Bronchial epithelial cell (primary cell): ENCODE measurements at regions not wholly inside any gene's neighbourhood (a gene's known extent, or its start where the extent isn't known, plus 50 kb on each side); places are given as distances from the start of the nearest gene placed in this dataset.

ENCODE experiments used
- DNase-seq: peaks from one replicate; pipeline ENCODE4 v3.0.0-alpha.2; 2010; ENCODE audit warnings: low read depth
- FAIRE-seq: peaks from 2 replicates; lab custom pipeline; 2011; peaks lifted over from hg19 to GRCh38; lab: Jason Lieb, UNC
- H3K27me3 ChIP-seq: 2 replicates; pipeline ENCODE4 v1.5.1; 2011; ENCODE audit warnings: low read length; ENCODE audit not compliant: control insufficient read depth, insufficient read depth
- H3K36me3 ChIP-seq: 2 replicates; pipeline ENCODE4 v1.5.1; 2011; ENCODE audit warnings: low read length; ENCODE audit not compliant: control insufficient read depth, insufficient read depth
- H3K4me3 ChIP-seq: 2 replicates; pipeline ENCODE4 v1.5.1; 2011; ENCODE audit warnings: mild to moderate bottlenecking, low read depth, low read length, control low read depth
- CTCF ChIP-seq: IDR thresholded peaks from 2 replicates; pipeline ENCODE4 v1.5.1; 2011; ENCODE audit warnings: mild to moderate bottlenecking, moderate library complexity, low read length, control low read depth, inconsistent platforms; ENCODE audit not compliant: insufficient read depth, severe bottlenecking

GRCh38 chr12:66932126-66932525 lies 253.2 kb upstream of the GRIP1 start:
- TF ChIP-seq CTCF = no peak
- FAIRE-seq = no peak
- no peak for DNase-seq
- H3K27me3 ChIP-seq = no peaks in the 10 kb centered on the region
- no peak overlapping the region for H3K4me3 ChIP-seq
- no peaks in the 10 kb centered on the region for H3K36me3 ChIP-seq

- Histone ChIP-seq H3K36me3 (no peaks in the 10 kb centered on the region), H3K4me3 (no peak overlapping the region), H3K27me3 (no peaks in the 10 kb centered on the region)
- DNase-seq (peak; percentile 36), FAIRE-seq (no peak)
- TF ChIP-seq CTCF = no peak
Measured at GRCh38 chr12:66934302-66935062, 255.6 kb upstream of the GRIP1 start.

DNA sequence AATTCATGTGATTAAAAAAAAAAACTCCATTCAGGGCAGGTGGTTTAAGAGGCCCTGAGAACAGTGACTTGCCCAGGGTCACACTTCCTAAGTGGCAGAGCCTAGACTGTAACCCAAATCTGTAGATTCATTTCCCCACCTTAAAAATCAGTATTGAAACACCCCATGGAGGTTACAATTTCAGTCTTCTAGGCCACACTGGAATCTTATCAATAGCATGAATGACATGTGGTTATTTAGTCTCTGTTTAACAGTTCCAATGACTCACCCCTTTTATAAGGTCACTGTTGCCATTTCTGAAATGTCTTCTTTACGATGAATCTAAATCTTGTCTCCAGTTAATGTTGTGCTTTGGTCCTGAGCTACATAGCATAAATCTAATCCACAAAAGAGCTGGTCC lies 262.3 kb upstream of the GRIP1 start:
- no peaks in the 10 kb centered on the region for H3K36me3 ChIP-seq
- FAIRE-seq (no peak), DNase-seq (no peak)
- no peaks in the 10 kb centered on the region for H3K27me3 ChIP-seq
- no peak overlapping the region for H3K4me3 ChIP-seq
- TF ChIP-seq CTCF = no peak

DNA sequence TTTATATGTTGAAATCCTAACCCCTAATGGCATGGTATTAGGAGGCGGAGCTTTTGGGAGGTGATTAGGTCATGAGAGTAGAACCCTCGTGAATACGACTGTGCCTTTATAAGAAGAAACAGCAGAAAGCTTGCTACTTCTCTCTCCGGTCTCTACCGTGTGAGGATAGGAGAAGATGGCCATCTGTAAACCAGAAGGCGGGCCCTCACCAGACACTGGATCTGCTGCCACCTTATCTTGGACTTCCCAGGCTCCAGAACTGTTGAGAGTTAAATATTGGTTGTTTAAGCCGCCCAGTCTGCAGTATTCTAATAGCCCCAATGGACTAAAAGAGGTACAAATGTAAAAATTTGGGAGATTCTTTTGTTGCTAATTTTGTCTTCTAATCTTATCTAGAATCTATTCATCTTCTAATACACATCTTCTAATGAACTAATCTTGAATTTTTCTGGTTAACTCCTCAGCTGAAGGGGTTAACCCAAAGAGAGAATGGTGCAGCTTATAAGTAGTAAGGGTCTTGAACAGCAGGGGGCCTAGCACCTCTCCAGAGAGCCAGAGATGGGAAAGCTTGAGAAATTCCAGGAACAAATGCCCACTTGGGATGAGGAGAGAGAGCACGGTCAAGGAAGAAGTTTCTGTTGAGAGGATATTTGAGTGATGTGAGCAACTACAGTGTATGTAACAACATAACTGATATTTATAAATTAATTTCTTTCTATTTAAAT lies 264.0 kb upstream of the GRIP1 start:
- H3K36me3 ChIP-seq = no peaks in the 10 kb centered on the region
- DNase-seq = no peak
- no peaks in the 10 kb centered on the region for H3K27me3 ChIP-seq
- no peak overlapping the region for H3K4me3 ChIP-seq
- TF ChIP-seq CTCF = no peak
- FAIRE-seq = no peak

DNA sequence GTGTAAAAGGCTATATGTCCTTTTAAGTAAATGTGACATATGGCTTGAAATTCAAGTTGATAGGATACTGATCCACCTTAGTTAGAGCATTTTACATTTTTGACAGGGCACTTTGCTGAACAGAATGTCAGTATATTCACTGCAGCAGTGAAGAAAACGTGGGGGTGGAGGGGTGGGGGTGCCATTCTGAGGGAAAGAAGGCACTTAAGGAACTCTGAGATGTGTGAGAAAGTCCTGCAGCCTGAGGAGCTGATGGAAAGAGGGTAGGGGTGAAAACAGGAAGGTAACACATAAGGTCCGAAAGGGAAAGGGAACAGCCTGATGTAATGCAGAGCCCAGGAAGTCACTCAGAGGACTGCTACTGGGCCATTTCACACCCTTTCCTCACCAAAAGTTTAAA lies 265.5 kb upstream of the GRIP1 start:
- Histone ChIP-seq H3K4me3 (no peak overlapping the region), H3K36me3 (no peaks in the 10 kb centered on the region), H3K27me3 (no peaks in the 10 kb centered on the region)
- TF ChIP-seq CTCF = no peak
- no peak for FAIRE-seq
- DNase-seq = no peak
